ENCODE measurements at regions not wholly inside any gene's neighbourhood (a gene's known extent, or its start where the extent isn't known, plus 50 kb on each side); places are given as distances from the start of the nearest gene placed in this dataset.

- H3K4me2 ChIP-seq = no peak overlapping the region
- H3K4me1 ChIP-seq = no peaks in the 10 kb centered on the region
- ATAC-seq = no peak
- FAIRE-seq = no peak
- H3K9me3 ChIP-seq = no peaks in the 10 kb centered on the region
- WGBS (ENCODE audit: missing lambda C conversion rate) = 33% methylated on average over 1 of the region's 1 CpG
- POLR2A ChIA-PET = no interaction called here
- H3K27ac ChIP-seq = no peak overlapping the region
- DNase-seq (ENCODE audit: low read depth in 1 of 2, low spot score in 1 of 2) = no peak
- H3K4me3 ChIP-seq = no peak overlapping the region
- CTCF ChIA-PET = no interaction called here
- TF ChIP-seq NR3C1 (IDR thresholded peaks at IDR 0.05) = no peak
- no peak for TF ChIP-seq RAD21 (conservative IDR thresholded peaks at IDR 0.05 in 1 of 2, IDR thresholded peaks at IDR 0.05 in 1 of 2)
- no peak for TF ChIP-seq SMC3 (IDR thresholded peaks at IDR 0.05)
- TF ChIP-seq MAZ (IDR thresholded peaks at IDR 0.05; ENCODE audit: borderline replicate concordance, low read depth, low read length) = no peak
- TF ChIP-seq TFCP2L1 (CRISPR knock-in tag; IDR thresholded peaks at IDR 0.05) = no peak
- no peak for TF ChIP-seq FOXS1 (CRISPR knock-in tag; IDR thresholded peaks at IDR 0.05)
- TF ChIP-seq RARB (CRISPR knock-in tag; IDR thresholded peaks at IDR 0.05) = no peak
- TF ChIP-seq HDAC2 (IDR thresholded peaks at IDR 0.05) = no peak
- TF ChIP-seq RFX5 (IDR thresholded peaks at IDR 0.05) = no peak
- no peak for TF ChIP-seq ZC3H11A (IDR thresholded peaks at IDR 0.05)
Measured at GRCh38 chr1:99137554-99138206, 126.6 kb upstream of the PLPPR4 start.

GRCh38 chr1:99139876-99140275 lies 124.4 kb upstream of the PLPPR4 start:
- ChIA-PET POLR2A (no interaction called here), CTCF (no interaction called here)
- 46% methylated on average over 10 of the region's 11 CpGs for WGBS (ENCODE audit: missing lambda C conversion rate)
- DNase-seq (ENCODE audit: low read depth in 1 of 2, low spot score in 1 of 2) = no peak
- Histone ChIP-seq H3K4me1 (no peaks in the 10 kb centered on the region), H3K4me3 (no peak overlapping the region), H3K9me3 (no peaks in the 10 kb centered on the region), H3K4me2 (no peak overlapping the region), H3K27ac (no peak overlapping the region)
- no peak for FAIRE-seq
- TF ChIP-seq EHMT2 (IDR thresholded peaks at IDR 0.05; ENCODE audit: low read depth) (no peak), ESRRA (IDR thresholded peaks at IDR 0.05; ENCODE audit: borderline replicate concordance, low read length) (no peak), CTCF (IDR thresholded peaks at IDR 0.05) (no peak), NFE2L2 (conservative IDR thresholded peaks at IDR 0.05; ENCODE audit: low read length) (no peak), BHLHE40 (IDR thresholded peaks at IDR 0.05; ENCODE audit: low read depth, low read length) (no peak), BCL3 (IDR thresholded peaks at IDR 0.05) (no peak), ZFP36 (IDR thresholded peaks at IDR 0.05; ENCODE audit: borderline replicate concordance, partially characterized antibody) (no peak), ELK1 (IDR thresholded peaks at IDR 0.05; ENCODE audit: low read depth, low read length) (no peak), RARB (CRISPR knock-in tag; IDR thresholded peaks at IDR 0.05) (no peak), RNF2 (IDR thresholded peaks at IDR 0.05; ENCODE audit: borderline replicate concordance, low read depth) (no peak), CBX8 (IDR thresholded peaks at IDR 0.05) (no peak)
- ATAC-seq = no peak

All from A549 (cell line).